HEK293 (cell line): ENCODE measurements at regions not wholly inside any gene's neighbourhood (a gene's known extent, or its start where the extent isn't known, plus 50 kb on each side); places are given as distances from the start of the nearest gene placed in this dataset.

Source experiments
- CTCF ChIP-seq: fragments of 450-650 bp; formaldehyde crosslinking; IDR thresholded peaks from 2 replicates; pipeline ENCODE4 v1.5.1; 2016; ENCODE audit warnings: missing biosample characterization, missing genetic modification characterization
- HOXA7 ChIP-seq: sonication (generic); formaldehyde crosslinking; IDR thresholded peaks from 2 replicates; pipeline ENCODE4 v1.8.1; 2022; ENCODE audit warnings: missing genetic modification reagents, borderline replicate concordance
- ZNF571 ChIP-seq: fragments of 450-650 bp; formaldehyde crosslinking; IDR thresholded peaks from 2 replicates; pipeline ENCODE4 v1.5.0; 2017; ENCODE audit warnings: missing biosample characterization, missing genetic modification characterization
- ZNF623 ChIP-seq: fragments of 450-650 bp; formaldehyde crosslinking; IDR thresholded peaks from 2 replicates; pipeline ENCODE4 v1.5.1; 2016; ENCODE audit warnings: missing biosample characterization, missing genetic modification characterization

GRCh38 chr19:29375429-29376119 lies 150.2 kb upstream of the VSTM2B start:
- TF ChIP-seq ZNF571 (tag by site-specific recombination), result no peak
- no peak for TF ChIP-seq HOXA7 (CRISPR knock-in tag)
- no peak for TF ChIP-seq ZNF623 (tag by site-specific recombination)
- no peak for TF ChIP-seq CTCF
